GM23248 (cell line): ENCODE measurements at regions not wholly inside any gene's neighbourhood (a gene's known extent, or its start where the extent isn't known, plus 50 kb on each side); places are given as distances from the start of the nearest gene placed in this dataset.

Experiments used
- EZH2 ChIP-seq: fragments of 200-600 bp; sonication (generic); IDR thresholded peaks from 2 replicates; pipeline ENCODE4 v1.6.1; 2018; ENCODE audit warnings: antibody characterized with exemption, mild to moderate bottlenecking; ENCODE audit not compliant: insufficient read depth, poor library complexity, severe bottlenecking
- EZH2phosphoT487 ChIP-seq: fragments of 200-600 bp; sonication (generic); IDR thresholded peaks from 2 replicates; pipeline ENCODE4 v1.6.1; 2018; ENCODE audit warnings: antibody characterized with exemption, moderate library complexity, mild to moderate bottlenecking, low read depth; ENCODE audit not compliant: insufficient read depth

GRCh38 chr12:76276499-76277151 lies 71.6 kb downstream of the BBS10 start:
- no peak for TF ChIP-seq EZH2
- TF ChIP-seq EZH2phosphoT487 = no peak
